HG03135 (cell line): ENCODE measurements at regions not wholly inside any gene's neighbourhood (a gene's known extent, or its start where the extent isn't known, plus 50 kb on each side); places are given as distances from the start of the nearest gene placed in this dataset.

Source experiments
- ATAC-seq: cut with Tn5 transposase; IDR thresholded peaks from one replicate; pipeline ENCODE4 v1.9.1; 2021; ENCODE audit warnings: mild to moderate bottlenecking, moderate library complexity; ENCODE audit not compliant: unreplicated experiment

- no peak for ATAC-seq
These were observed 1324.9 kb upstream of the CDH8 start for GRCh38 chr16:63361032-63361624.

- no peak for ATAC-seq
These were observed 1313.7 kb upstream of the CDH8 start for GRCh38 chr16:63349961-63350360.

- no peak for ATAC-seq
These were observed 1309.8 kb upstream of the CDH8 start for GRCh38 chr16:63346000-63346399.

GRCh38 chr16:63337264-63337663 lies 1301.0 kb upstream of the CDH8 start:
- no peak for ATAC-seq

GRCh38 chr16:63331111-63331510 lies 1294.9 kb upstream of the CDH8 start:
- ATAC-seq = no peak

GRCh38 chr16:63326736-63327339 lies 1290.6 kb upstream of the CDH8 start:
- ATAC-seq = no peak

GRCh38 chr16:63323722-63324705 lies 1287.8 kb upstream of the CDH8 start:
- ATAC-seq = no peak

- ATAC-seq = no peak
These were observed 1286.8 kb upstream of the CDH8 start for GRCh38 chr16:63323055-63323454.

GRCh38 chr16:63315229-63315628 lies 1279.0 kb upstream of the CDH8 start:
- no peak for ATAC-seq

- no peak for ATAC-seq
These were observed 1276.1 kb upstream of the CDH8 start for GRCh38 chr16:63312346-63312745.

- ATAC-seq = no peak
These were observed 1275.1 kb upstream of the CDH8 start for GRCh38 chr16:63311313-63311712.

GRCh38 chr16:63302811-63303210 lies 1266.6 kb upstream of the CDH8 start:
- ATAC-seq = no peak

GRCh38 chr16:63301349-63301748 lies 1265.1 kb upstream of the CDH8 start:
- ATAC-seq = no peak

GRCh38 chr16:63298993-63299392 lies 1262.8 kb upstream of the CDH8 start:
- ATAC-seq = no peak

GRCh38 chr16:63292036-63292435 lies 1255.8 kb upstream of the CDH8 start:
- ATAC-seq = no peak

GRCh38 chr16:63289834-63290460 lies 1253.7 kb upstream of the CDH8 start:
- no peak for ATAC-seq

GRCh38 chr16:63287401-63287800 lies 1251.2 kb upstream of the CDH8 start:
- ATAC-seq = no peak

GRCh38 chr16:63283721-63284120 lies 1247.5 kb upstream of the CDH8 start:
- ATAC-seq = no peak

- ATAC-seq = no peak
These were observed 1208.4 kb upstream of the CDH8 start for GRCh38 chr16:63244631-63245030.

- no peak for ATAC-seq
These were observed 1205.3 kb upstream of the CDH8 start for GRCh38 chr16:63241497-63242028.

- no peak for ATAC-seq
These were observed 1202.9 kb upstream of the CDH8 start for GRCh38 chr16:63239065-63239570.
